Activated naive CD4-positive, alpha-beta T cell (primary cell): ENCODE measurements at regions not wholly inside any gene's neighbourhood (a gene's known extent, or its start where the extent isn't known, plus 50 kb on each side); places are given as distances from the start of the nearest gene placed in this dataset.

Source experiments
- DNase-seq, 4 experiments: peaks; one replicate each; lab custom pipeline; 2025; lab: John Stamatoyannopoulos, UW

GRCh38 chr2:21633015-21633414 lies 509.2 kb downstream of the TDRD15 start:
- DNase-seq, result no peak

GRCh38 chr2:21633466-21633865 lies 509.7 kb downstream of the TDRD15 start:
- no peak for DNase-seq

GRCh38 chr2:21633911-21634310 lies 510.1 kb downstream of the TDRD15 start:
- no peak for DNase-seq

GRCh38 chr2:21640046-21640445 lies 516.3 kb downstream of the TDRD15 start:
- DNase-seq, result no peak

- no peak for DNase-seq
Measured at GRCh38 chr2:21642647-21643046, 518.9 kb downstream of the TDRD15 start.

GRCh38 chr2:21643180-21643579 lies 519.4 kb downstream of the TDRD15 start:
- DNase-seq, result no peak

- no peak for DNase-seq
Measured at GRCh38 chr2:21644266-21644665, 520.5 kb downstream of the TDRD15 start.

GRCh38 chr2:21646345-21646744 lies 522.6 kb downstream of the TDRD15 start:
- no peak for DNase-seq

- DNase-seq, result no peak
Measured at GRCh38 chr2:21650569-21650968, 526.8 kb downstream of the TDRD15 start.

- no peak for DNase-seq
Measured at GRCh38 chr2:21655136-21655535, 531.4 kb downstream of the TDRD15 start.

GRCh38 chr2:21656330-21657075 lies 532.7 kb downstream of the TDRD15 start:
- DNase-seq, result no peak

GRCh38 chr2:21657445-21657844 lies 533.7 kb downstream of the TDRD15 start:
- DNase-seq, result no peak

- no peak for DNase-seq
Measured at GRCh38 chr2:21658269-21658668, 534.5 kb downstream of the TDRD15 start.

GRCh38 chr2:21658907-21659477 lies 535.2 kb downstream of the TDRD15 start:
- DNase-seq, result no peak

- no peak for DNase-seq
Measured at GRCh38 chr2:21664083-21664482, 540.3 kb downstream of the TDRD15 start.

- DNase-seq, result no peak
Measured at GRCh38 chr2:21667638-21668037, 543.9 kb downstream of the TDRD15 start.

- no peak for DNase-seq
Measured at GRCh38 chr2:21668078-21668710, 544.4 kb downstream of the TDRD15 start.

- no peak for DNase-seq
Measured at GRCh38 chr2:21676041-21676440, 552.3 kb downstream of the TDRD15 start.

- DNase-seq, result no peak
Measured at GRCh38 chr2:21676676-21677075, 552.9 kb downstream of the TDRD15 start.

- no peak for DNase-seq
Measured at GRCh38 chr2:21683838-21684237, 560.1 kb downstream of the TDRD15 start.

- no peak for DNase-seq
Measured at GRCh38 chr2:21687589-21687988, 563.8 kb downstream of the TDRD15 start.

- DNase-seq, result no peak
Measured at GRCh38 chr2:21690005-21690404, 566.2 kb downstream of the TDRD15 start.

- DNase-seq, result no peak
Measured at GRCh38 chr2:21693081-21693480, 569.3 kb downstream of the TDRD15 start.
